K562 (cell line): ENCODE measurements at regions not wholly inside any gene's neighbourhood (a gene's known extent, or its start where the extent isn't known, plus 50 kb on each side); places are given as distances from the start of the nearest gene placed in this dataset.

Experiments
- RBBP5 ChIP-seq: fragments of 200-600 bp; sonication (generic); IDR thresholded peaks from 2 replicates; pipeline ENCODE4 v1.6.1; 2012; ENCODE audit warnings: borderline replicate concordance, mild to moderate bottlenecking, low read length, control low read depth, inconsistent platforms; ENCODE audit not compliant: insufficient read depth, poor library complexity, severe bottlenecking
- ZNF354B ChIP-seq: fragments of 250-450 bp; sonication (Bioruptor Pico); IDR thresholded peaks from 2 replicates; pipeline ENCODE4 v1.4.0; 2020
- TF ChIP-seq, protein P1 (sequence below): fragments of 450-650 bp; IDR thresholded peaks from 2 replicates; pipeline ENCODE4 v1.6.1; 2016; ENCODE audit warnings: mild to moderate bottlenecking, moderate library complexity

DNA sequence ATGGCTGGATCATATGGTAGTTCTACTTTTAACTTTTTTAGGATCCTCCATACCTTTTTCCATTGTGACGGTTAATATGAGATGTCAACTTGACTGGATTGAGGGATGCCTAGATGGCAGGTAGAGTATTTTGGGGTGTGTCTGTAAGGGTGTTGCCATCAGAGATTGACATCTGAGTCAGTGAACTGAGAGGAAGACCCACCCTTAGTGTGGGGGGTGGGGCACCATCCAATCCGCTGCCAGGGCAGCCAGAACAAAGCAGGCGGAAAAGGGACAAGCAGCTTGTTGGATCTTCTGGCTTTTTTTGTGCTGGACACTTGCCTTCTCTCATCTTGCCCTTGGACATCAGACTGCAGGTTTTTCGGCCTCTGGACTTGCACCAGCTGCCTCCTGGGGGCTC, 168.5 kb upstream of the CXCL13 start (continued):
- TF ChIP-seq, protein P1, sequence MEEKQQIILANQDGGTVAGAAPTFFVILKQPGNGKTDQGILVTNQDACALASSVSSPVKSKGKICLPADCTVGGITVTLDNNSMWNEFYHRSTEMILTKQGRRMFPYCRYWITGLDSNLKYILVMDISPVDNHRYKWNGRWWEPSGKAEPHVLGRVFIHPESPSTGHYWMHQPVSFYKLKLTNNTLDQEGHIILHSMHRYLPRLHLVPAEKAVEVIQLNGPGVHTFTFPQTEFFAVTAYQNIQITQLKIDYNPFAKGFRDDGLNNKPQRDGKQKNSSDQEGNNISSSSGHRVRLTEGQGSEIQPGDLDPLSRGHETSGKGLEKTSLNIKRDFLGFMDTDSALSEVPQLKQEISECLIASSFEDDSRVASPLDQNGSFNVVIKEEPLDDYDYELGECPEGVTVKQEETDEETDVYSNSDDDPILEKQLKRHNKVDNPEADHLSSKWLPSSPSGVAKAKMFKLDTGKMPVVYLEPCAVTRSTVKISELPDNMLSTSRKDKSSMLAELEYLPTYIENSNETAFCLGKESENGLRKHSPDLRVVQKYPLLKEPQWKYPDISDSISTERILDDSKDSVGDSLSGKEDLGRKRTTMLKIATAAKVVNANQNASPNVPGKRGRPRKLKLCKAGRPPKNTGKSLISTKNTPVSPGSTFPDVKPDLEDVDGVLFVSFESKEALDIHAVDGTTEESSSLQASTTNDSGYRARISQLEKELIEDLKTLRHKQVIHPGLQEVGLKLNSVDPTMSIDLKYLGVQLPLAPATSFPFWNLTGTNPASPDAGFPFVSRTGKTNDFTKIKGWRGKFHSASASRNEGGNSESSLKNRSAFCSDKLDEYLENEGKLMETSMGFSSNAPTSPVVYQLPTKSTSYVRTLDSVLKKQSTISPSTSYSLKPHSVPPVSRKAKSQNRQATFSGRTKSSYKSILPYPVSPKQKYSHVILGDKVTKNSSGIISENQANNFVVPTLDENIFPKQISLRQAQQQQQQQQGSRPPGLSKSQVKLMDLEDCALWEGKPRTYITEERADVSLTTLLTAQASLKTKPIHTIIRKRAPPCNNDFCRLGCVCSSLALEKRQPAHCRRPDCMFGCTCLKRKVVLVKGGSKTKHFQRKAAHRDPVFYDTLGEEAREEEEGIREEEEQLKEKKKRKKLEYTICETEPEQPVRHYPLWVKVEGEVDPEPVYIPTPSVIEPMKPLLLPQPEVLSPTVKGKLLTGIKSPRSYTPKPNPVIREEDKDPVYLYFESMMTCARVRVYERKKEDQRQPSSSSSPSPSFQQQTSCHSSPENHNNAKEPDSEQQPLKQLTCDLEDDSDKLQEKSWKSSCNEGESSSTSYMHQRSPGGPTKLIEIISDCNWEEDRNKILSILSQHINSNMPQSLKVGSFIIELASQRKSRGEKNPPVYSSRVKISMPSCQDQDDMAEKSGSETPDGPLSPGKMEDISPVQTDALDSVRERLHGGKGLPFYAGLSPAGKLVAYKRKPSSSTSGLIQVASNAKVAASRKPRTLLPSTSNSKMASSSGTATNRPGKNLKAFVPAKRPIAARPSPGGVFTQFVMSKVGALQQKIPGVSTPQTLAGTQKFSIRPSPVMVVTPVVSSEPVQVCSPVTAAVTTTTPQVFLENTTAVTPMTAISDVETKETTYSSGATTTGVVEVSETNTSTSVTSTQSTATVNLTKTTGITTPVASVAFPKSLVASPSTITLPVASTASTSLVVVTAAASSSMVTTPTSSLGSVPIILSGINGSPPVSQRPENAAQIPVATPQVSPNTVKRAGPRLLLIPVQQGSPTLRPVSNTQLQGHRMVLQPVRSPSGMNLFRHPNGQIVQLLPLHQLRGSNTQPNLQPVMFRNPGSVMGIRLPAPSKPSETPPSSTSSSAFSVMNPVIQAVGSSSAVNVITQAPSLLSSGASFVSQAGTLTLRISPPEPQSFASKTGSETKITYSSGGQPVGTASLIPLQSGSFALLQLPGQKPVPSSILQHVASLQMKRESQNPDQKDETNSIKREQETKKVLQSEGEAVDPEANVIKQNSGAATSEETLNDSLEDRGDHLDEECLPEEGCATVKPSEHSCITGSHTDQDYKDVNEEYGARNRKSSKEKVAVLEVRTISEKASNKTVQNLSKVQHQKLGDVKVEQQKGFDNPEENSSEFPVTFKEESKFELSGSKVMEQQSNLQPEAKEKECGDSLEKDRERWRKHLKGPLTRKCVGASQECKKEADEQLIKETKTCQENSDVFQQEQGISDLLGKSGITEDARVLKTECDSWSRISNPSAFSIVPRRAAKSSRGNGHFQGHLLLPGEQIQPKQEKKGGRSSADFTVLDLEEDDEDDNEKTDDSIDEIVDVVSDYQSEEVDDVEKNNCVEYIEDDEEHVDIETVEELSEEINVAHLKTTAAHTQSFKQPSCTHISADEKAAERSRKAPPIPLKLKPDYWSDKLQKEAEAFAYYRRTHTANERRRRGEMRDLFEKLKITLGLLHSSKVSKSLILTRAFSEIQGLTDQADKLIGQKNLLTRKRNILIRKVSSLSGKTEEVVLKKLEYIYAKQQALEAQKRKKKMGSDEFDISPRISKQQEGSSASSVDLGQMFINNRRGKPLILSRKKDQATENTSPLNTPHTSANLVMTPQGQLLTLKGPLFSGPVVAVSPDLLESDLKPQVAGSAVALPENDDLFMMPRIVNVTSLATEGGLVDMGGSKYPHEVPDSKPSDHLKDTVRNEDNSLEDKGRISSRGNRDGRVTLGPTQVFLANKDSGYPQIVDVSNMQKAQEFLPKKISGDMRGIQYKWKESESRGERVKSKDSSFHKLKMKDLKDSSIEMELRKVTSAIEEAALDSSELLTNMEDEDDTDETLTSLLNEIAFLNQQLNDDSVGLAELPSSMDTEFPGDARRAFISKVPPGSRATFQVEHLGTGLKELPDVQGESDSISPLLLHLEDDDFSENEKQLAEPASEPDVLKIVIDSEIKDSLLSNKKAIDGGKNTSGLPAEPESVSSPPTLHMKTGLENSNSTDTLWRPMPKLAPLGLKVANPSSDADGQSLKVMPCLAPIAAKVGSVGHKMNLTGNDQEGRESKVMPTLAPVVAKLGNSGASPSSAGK: no peak
- TF ChIP-seq RBBP5 (no peak), ZNF354B (no peak)
